ENCODE measurements at regions not wholly inside any gene's neighbourhood (a gene's known extent, or its start where the extent isn't known, plus 50 kb on each side); places are given as distances from the start of the nearest gene placed in this dataset.

DNA sequence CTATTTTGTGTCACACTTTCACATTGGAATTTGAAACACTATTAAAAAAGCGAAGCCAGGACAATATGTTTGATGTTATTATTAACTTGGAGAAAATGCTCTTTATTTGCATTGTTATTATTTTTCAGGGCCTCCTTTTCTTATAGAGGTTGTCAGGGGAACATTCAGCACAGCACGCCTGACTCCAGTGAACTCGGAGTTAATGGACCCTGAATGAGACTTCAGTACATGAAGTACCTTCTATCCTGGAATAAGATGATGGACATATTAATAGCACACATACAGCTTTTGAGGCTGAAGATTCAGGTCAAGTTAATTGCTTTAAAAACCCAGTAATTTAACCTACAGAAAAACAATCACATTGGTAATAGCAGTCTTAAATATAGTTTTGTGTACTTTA, 652.9 kb downstream of the SEMA5A start:
- DNase-seq: no peak
- no peak for TF ChIP-seq POLR2A (IDR thresholded peaks at IDR 0.05; ENCODE audit: low read length)
- no peak for TF ChIP-seq GATA1 (IDR thresholded peaks at IDR 0.05; ENCODE audit: low read depth, low read length)

- DNase-seq: no peak
- no peak for TF ChIP-seq GATA1 (IDR thresholded peaks at IDR 0.05; ENCODE audit: low read depth, low read length)
- no peak for TF ChIP-seq POLR2A (IDR thresholded peaks at IDR 0.05; ENCODE audit: low read length)
Measured at GRCh38 chr5:8894031-8894430, 651.8 kb downstream of the SEMA5A start.

DNA sequence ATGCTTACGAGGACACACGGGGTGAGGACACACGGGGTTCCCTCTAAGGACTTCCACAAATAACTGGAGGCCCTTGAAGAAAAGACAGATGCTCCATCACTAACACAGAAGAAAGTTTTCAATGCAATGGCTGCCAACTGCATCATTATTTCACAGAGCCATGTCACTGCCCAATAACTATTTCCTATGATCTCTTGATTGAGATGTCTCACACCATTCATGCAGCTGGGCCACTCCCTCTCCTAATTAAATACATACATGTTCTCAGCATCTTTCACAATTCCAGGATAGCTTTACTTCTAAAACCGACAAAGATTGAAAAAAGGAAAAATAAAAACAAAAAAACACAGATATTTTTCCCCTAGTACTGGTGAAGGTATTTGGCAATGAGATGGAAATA, 650.8 kb downstream of the SEMA5A start:
- no peak for DNase-seq
- TF ChIP-seq GATA1 (IDR thresholded peaks at IDR 0.05; ENCODE audit: low read depth, low read length): no peak
- TF ChIP-seq POLR2A (IDR thresholded peaks at IDR 0.05; ENCODE audit: low read length): no peak

- no peak for DNase-seq
Measured at GRCh38 chr5:8895599-8895998, 650.3 kb downstream of the SEMA5A start.

GRCh38 chr5:8897316-8897715, 648.6 kb downstream of the SEMA5A start:
- no peak for TF ChIP-seq GATA1 (IDR thresholded peaks at IDR 0.05; ENCODE audit: low read depth, low read length)
- TF ChIP-seq POLR2A (IDR thresholded peaks at IDR 0.05; ENCODE audit: low read length): no peak
- DNase-seq: no peak

More at GRCh38 chr5:8895599-8895998, 650.3 kb downstream of the SEMA5A start:
- TF ChIP-seq POLR2A (IDR thresholded peaks at IDR 0.05; ENCODE audit: low read length) (no peak), GATA1 (IDR thresholded peaks at IDR 0.05; ENCODE audit: low read depth, low read length) (no peak)

- no peak for TF ChIP-seq POLR2A (IDR thresholded peaks at IDR 0.05; ENCODE audit: low read length)
- TF ChIP-seq GATA1 (IDR thresholded peaks at IDR 0.05; ENCODE audit: low read depth, low read length): no peak
- DNase-seq: no peak
Measured at GRCh38 chr5:8905021-8905420, 640.9 kb downstream of the SEMA5A start.

- TF ChIP-seq POLR2A (IDR thresholded peaks at IDR 0.05; ENCODE audit: low read length) (no peak), GATA1 (IDR thresholded peaks at IDR 0.05; ENCODE audit: low read depth, low read length) (no peak)
- no peak for DNase-seq
Measured at GRCh38 chr5:8906303-8906967, 639.4 kb downstream of the SEMA5A start.

GRCh38 chr5:8907168-8907868, 638.6 kb downstream of the SEMA5A start:
- no peak for TF ChIP-seq POLR2A (IDR thresholded peaks at IDR 0.05; ENCODE audit: low read length)
- no peak for TF ChIP-seq GATA1 (IDR thresholded peaks at IDR 0.05; ENCODE audit: low read depth, low read length)

DNA sequence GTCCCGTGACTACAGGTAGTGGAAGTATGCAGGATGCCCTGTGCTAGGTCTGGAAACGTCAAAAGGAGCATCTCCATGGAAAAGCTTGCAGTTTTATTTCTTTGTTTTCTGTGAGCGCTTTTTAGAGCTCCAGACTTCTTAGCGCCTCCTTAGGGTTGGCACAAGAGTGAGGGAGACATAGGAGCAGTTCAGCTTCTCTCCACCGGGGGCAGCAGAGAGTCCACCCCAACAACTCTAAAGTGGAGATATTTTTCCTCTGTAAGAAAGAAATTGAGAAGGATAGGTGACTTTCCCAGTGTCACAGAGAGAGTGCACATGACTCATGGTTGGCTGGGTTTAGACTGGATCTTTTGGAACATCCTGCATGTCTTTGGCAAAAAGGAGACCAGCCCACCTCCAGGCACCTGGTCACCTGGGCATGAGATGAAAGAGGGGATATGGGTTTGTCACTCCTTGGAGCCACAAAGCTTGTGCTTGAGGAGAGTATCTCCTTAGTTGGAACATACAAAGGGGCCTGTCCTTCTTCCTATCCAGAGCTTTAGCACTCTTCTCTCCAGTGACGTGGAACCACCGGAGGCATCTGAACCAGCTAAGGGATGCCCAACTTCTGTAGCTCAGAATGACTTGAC, 637.7 kb downstream of the SEMA5A start:
- no peak for TF ChIP-seq GATA1 (IDR thresholded peaks at IDR 0.05; ENCODE audit: low read depth, low read length)
- TF ChIP-seq POLR2A (IDR thresholded peaks at IDR 0.05; ENCODE audit: low read length): no peak
- peak; percentile 1 to 44 for DNase-seq

More at GRCh38 chr5:8907168-8907868, 638.6 kb downstream of the SEMA5A start:
- DNase-seq: no peak

GRCh38 chr5:8912106-8912505, 633.8 kb downstream of the SEMA5A start:
- no peak for DNase-seq
- TF ChIP-seq POLR2A (IDR thresholded peaks at IDR 0.05; ENCODE audit: low read length) (no peak), GATA1 (IDR thresholded peaks at IDR 0.05; ENCODE audit: low read depth, low read length) (no peak)

DNA sequence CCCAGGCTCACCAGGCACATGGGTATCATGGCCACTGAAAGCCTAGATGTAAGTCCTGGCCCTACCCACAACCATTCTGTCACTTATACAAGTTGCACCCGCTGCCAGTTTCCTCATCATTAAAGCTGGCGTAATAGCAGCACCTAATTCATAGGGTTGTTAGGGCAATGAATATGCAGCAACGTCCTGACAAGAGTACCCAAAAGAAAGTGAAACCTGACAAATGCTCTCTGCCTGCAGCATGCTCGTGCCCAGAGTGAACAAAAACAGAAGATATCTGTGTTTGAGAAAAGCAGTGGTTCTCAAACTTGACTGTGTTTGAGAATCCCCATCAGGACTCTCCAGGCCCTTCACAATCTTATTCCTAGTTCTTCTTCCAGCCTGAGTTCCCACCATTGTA, 632.4 kb downstream of the SEMA5A start:
- TF ChIP-seq POLR2A (IDR thresholded peaks at IDR 0.05; ENCODE audit: low read length): no peak
- no peak for DNase-seq

GRCh38 chr5:8919096-8919495, 626.8 kb downstream of the SEMA5A start:
- no peak for DNase-seq
- TF ChIP-seq POLR2A (IDR thresholded peaks at IDR 0.05; ENCODE audit: low read length) (no peak), GATA1 (IDR thresholded peaks at IDR 0.05; ENCODE audit: low read depth, low read length) (no peak)

DNA sequence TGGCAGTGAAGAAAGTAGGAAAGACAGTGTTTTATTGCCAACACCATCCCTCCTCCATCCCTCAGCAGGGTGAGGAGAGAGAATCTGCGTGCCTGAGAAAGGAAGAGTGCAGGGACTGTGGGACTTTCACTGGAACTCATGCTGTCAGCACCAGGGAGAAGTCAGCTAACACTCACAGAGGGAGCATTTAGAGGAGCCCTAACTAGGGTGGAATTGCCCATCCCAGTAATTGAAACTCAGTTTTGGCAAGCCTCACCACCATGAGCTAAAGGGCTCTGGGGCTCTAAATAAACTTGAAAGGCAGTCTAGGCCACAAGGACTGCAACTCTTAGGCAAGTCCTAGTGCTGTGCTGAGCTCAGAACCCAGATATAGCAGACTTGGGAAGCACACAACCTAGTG, 622.3 kb downstream of the SEMA5A start:
- TF ChIP-seq GATA1 (IDR thresholded peaks at IDR 0.05; ENCODE audit: low read depth, low read length) (no peak), POLR2A (IDR thresholded peaks at IDR 0.05; ENCODE audit: low read length) (no peak)
- no peak for DNase-seq

DNA sequence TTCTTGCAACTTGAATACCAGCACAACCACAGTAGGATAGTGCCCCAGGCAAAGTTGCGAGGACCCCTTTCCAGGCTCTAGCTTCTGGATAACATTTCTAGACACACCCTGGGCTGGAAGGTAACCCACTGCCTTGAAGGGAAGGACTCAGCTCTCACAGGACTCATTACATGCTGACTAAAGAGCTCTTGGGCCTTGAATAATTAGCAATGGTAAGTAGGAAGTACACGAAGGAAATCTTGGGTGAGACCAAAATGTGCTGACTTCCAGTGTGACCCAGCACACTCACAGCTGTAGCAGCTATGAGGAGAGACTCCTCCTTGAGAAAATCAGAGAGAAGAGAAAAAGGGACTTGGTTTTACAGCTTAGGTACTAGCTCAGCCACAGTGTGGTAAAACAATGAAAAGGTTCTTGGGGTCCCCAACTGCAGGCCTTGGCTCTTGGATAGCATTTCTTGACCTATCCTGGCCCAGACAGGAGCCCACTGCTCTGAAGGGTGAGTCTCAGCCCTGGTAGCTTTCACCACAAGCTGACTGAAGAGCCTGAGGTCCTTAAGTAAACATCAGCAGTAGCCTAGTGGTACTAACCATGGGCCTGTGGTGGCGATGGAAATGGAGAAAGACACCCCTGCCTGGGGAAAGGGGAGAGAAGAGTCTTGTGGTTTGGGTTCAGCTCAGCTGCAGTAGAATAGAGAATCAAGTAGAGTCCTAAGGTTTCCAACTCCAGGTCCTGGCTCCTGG, 621.7 kb downstream of the SEMA5A start:
- DNase-seq: no peak
- TF ChIP-seq POLR2A (IDR thresholded peaks at IDR 0.05; ENCODE audit: low read length): no peak
- TF ChIP-seq GATA1 (IDR thresholded peaks at IDR 0.05; ENCODE audit: low read depth, low read length): no peak
